Hepatocyte (in vitro differentiated cells): ENCODE measurements at regions not wholly inside any gene's neighbourhood (a gene's known extent, or its start where the extent isn't known, plus 50 kb on each side); places are given as distances from the start of the nearest gene placed in this dataset.

Experiments
- CTCF ChIP-seq: fragments of 200-600 bp; sonication (generic); IDR thresholded peaks from 2 replicates; pipeline ENCODE4 v1.5.1; 2016; ENCODE audit warnings: antibody characterized with exemption, mild to moderate bottlenecking; ENCODE audit not compliant: poor library complexity
- EZH2 ChIP-seq: fragments of 200-600 bp; sonication (generic); IDR thresholded peaks from 2 replicates; pipeline ENCODE4 v1.6.1; 2016; ENCODE audit warnings: antibody characterized with exemption, mild to moderate bottlenecking, borderline replicate concordance
- EZH2phosphoT487 ChIP-seq: fragments of 200-600 bp; sonication (generic); IDR thresholded peaks from one replicate; pipeline ENCODE4 v1.6.1; 2018; ENCODE audit warnings: antibody characterized with exemption, mild to moderate bottlenecking, low read depth, moderate library complexity; ENCODE audit not compliant: unreplicated experiment, severe bottlenecking

GRCh38 chr2:146530886-146531285 lies 1313.9 kb upstream of the ACVR2A start:
- no peak for TF ChIP-seq EZH2
- no peak for TF ChIP-seq CTCF
- no peak for TF ChIP-seq EZH2phosphoT487
